Keratinocyte (primary cell): ENCODE measurements at regions not wholly inside any gene's neighbourhood (a gene's known extent, or its start where the extent isn't known, plus 50 kb on each side); places are given as distances from the start of the nearest gene placed in this dataset.

Experiments
- DNase-seq: peaks from one replicate; pipeline ENCODE4 v3.0.0-alpha.2; 2011; ENCODE audit warnings: low read depth, missing footprints, low spot score
- FAIRE-seq: peaks from 2 replicates; lab custom pipeline; 2011; peaks lifted over from hg19 to GRCh38; lab: Jason Lieb, UNC
- H2AFZ ChIP-seq: 2 replicates; pipeline ENCODE4 v1.6.0; 2012; ENCODE audit warnings: low read length, control low read depth, inconsistent platforms; ENCODE audit not compliant: control insufficient read depth
- H3K27ac ChIP-seq: 2 replicates; pipeline ENCODE4 v1.5.1; 2011; ENCODE audit warnings: low read length; ENCODE audit not compliant: control insufficient read depth, insufficient read depth
- H3K27me3 ChIP-seq: 3 replicates; pipeline ENCODE4 v1.6.0; 2011; ENCODE audit warnings: low read length; ENCODE audit not compliant: control insufficient read depth, insufficient read depth; ENCODE audit errors: extremely low read depth
- H3K36me3 ChIP-seq, 2 experiments: 2 replicates in 1 of 2; 3 replicates in 1 of 2; pipeline ENCODE4 v1.5.1; 2011; ENCODE audit warnings: low read length in 2 of 2, mild to moderate bottlenecking in 1 of 2; ENCODE audit not compliant: control insufficient read depth in 2 of 2, insufficient read depth in 2 of 2; ENCODE audit errors: extremely low read depth in 1 of 2
- H3K4me1 ChIP-seq: 3 replicates; pipeline ENCODE4 v1.5.1; 2011; ENCODE audit warnings: low read length; ENCODE audit not compliant: control insufficient read depth, insufficient read depth; ENCODE audit errors: extremely low read depth
- H3K4me2 ChIP-seq: 3 replicates; pipeline ENCODE4 v1.6.0; 2011; ENCODE audit warnings: low read depth, low read length; ENCODE audit not compliant: control insufficient read depth, insufficient read depth; ENCODE audit errors: extremely low read depth
- H3K4me3 ChIP-seq, 3 experiments: fragments of 200-600 bp in 1 of 3; sonication (generic) in 1 of 3; 2 replicates in 2 of 3; 3 replicates in 1 of 3; pipeline ENCODE4 v1.5.1; 2011 to 2016; ENCODE audit warnings: low read length in 3 of 3, mild to moderate bottlenecking in 3 of 3, control low read depth in 2 of 3, inconsistent platforms in 1 of 3, low read depth in 1 of 3, mixed read lengths in 1 of 3, mixed run types in 1 of 3, moderate library complexity in 1 of 3; ENCODE audit not compliant: control insufficient read depth in 2 of 3, insufficient read depth in 2 of 3; ENCODE audit errors: extremely low read depth in 1 of 3
- H3K79me2 ChIP-seq: 2 replicates; pipeline ENCODE4 v1.6.0; 2012; ENCODE audit warnings: low read length; ENCODE audit not compliant: control insufficient read depth, insufficient read depth
- H3K9ac ChIP-seq: 3 replicates; pipeline ENCODE4 v1.6.0; 2011; ENCODE audit warnings: low read length; ENCODE audit not compliant: control insufficient read depth, insufficient read depth; ENCODE audit errors: extremely low read depth
- H3K9me1 ChIP-seq: 3 replicates; pipeline ENCODE4 v1.6.0; 2011; ENCODE audit warnings: low read length; ENCODE audit not compliant: control insufficient read depth, insufficient read depth; ENCODE audit errors: extremely low read depth
- H3K9me3 ChIP-seq: 2 replicates; pipeline ENCODE4 v1.5.1; 2012; ENCODE audit warnings: low read depth, low read length; ENCODE audit not compliant: control insufficient read depth
- H4K20me1 ChIP-seq: 3 replicates; pipeline ENCODE4 v1.6.0; 2011; ENCODE audit warnings: low read length; ENCODE audit not compliant: control insufficient read depth, insufficient read depth; ENCODE audit errors: extremely low read depth
- CTCF ChIP-seq, 3 experiments: IDR thresholded peaks in 1 of 3; conservative IDR thresholded peaks in 1 of 3; optimal IDR thresholded peaks in 1 of 3; 2 replicates in 2 of 3; 3 replicates in 1 of 3; pipeline versions ENCODE3 to v1.5.1; 2011; ENCODE audit warnings: low read length in 3 of 3, mild to moderate bottlenecking in 3 of 3, moderate library complexity in 2 of 3, control low read depth in 1 of 3, inconsistent platforms in 1 of 3; ENCODE audit not compliant: insufficient read depth in 2 of 3; ENCODE audit errors: extremely low read depth in 1 of 3
- EZH2 ChIP-seq: IDR thresholded peaks from one replicate; pipeline ENCODE4 v1.6.1; 2012; ENCODE audit warnings: inconsistent platforms, mild to moderate bottlenecking, low read length, moderate library complexity
- dilution Hi-C: fragments of 300-500 bp; cut with MboI; formaldehyde crosslinking; loops from one replicate; pipeline ENCODE4 v1.7.0; 2020; ENCODE audit warnings: low sequenced_read_pairs; ENCODE audit not compliant: extremely low pct_ligation_motif_present

GRCh38 chr6:167526465-167527368 is 201.8 kb downstream of the TTLL2 start:
- H4K20me1 ChIP-seq, result no peaks in the 10 kb centered on the region
- H3K4me3 ChIP-seq, result no peak overlapping the region
- no peak overlapping the region for H2AFZ ChIP-seq
- no peaks in the 10 kb centered on the region for H3K9me3 ChIP-seq
- H3K27ac ChIP-seq, result no peak overlapping the region
- no peak for DNase-seq
- no peaks in the 10 kb centered on the region for H3K4me1 ChIP-seq
- dilution Hi-C loops, result no loop called here
- H3K9me1 ChIP-seq, result no peaks in the 10 kb centered on the region
- TF ChIP-seq CTCF (optimal IDR thresholded peaks at IDR 0.05 in 1 of 3, IDR thresholded peaks at IDR 0.05 in 1 of 3, conservative IDR thresholded peaks at IDR 0.05 in 1 of 3; ENCODE audit: extremely low read depth in 1 of 3, insufficient read depth in 2 of 3, low read length in 3 of 3) (no peak), EZH2 (no peak)
- no peak overlapping the region for H3K9ac ChIP-seq
- no peaks in the 10 kb centered on the region for H3K27me3 ChIP-seq
- FAIRE-seq, result no peak
- no peak overlapping the region for H3K4me2 ChIP-seq
- H3K79me2 ChIP-seq, result no peaks in the 10 kb centered on the region
- H3K36me3 ChIP-seq, result no peaks in the 10 kb centered on the region

- Histone ChIP-seq H3K4me2 (no peak overlapping the region), H3K4me1 (no peaks in the 10 kb centered on the region), H4K20me1 (no peaks in the 10 kb centered on the region), H3K79me2 (no peaks in the 10 kb centered on the region), H3K27ac (no peak overlapping the region), H2AFZ (no peak overlapping the region), H3K9ac (no peak overlapping the region), H3K36me3 (no peaks in the 10 kb centered on the region), H3K9me3 (no peaks in the 10 kb centered on the region), H3K4me3 (no peak overlapping the region), H3K9me1 (no peaks in the 10 kb centered on the region), H3K27me3 (no peaks in the 10 kb centered on the region)
- no peak for FAIRE-seq
- DNase-seq, result no peak
- no peak for TF ChIP-seq CTCF (optimal IDR thresholded peaks at IDR 0.05 in 1 of 3, IDR thresholded peaks at IDR 0.05 in 1 of 3, conservative IDR thresholded peaks at IDR 0.05 in 1 of 3; ENCODE audit: extremely low read depth in 1 of 3, insufficient read depth in 2 of 3, low read length in 3 of 3)
- TF ChIP-seq EZH2, result no peak
- dilution Hi-C loops, result no loop called here
These were observed 203.4 kb downstream of the TTLL2 start for GRCh38 chr6:167528239-167528638.
